ENCODE measurements at regions not wholly inside any gene's neighbourhood (a gene's known extent, or its start where the extent isn't known, plus 50 kb on each side); places are given as distances from the start of the nearest gene placed in this dataset.

GRCh38 chr13:58097831-58098230 lies 466.3 kb downstream of the PCDH17 start:
- TF ChIP-seq REST (IDR thresholded peaks at IDR 0.05; ENCODE audit: insufficient read depth in 1 of 2, low read depth in 2 of 2, low read length in 2 of 2) (no peak), TAF1 (IDR thresholded peaks at IDR 0.05; ENCODE audit: borderline replicate concordance, insufficient read depth, low read length) (no peak)

DNA sequence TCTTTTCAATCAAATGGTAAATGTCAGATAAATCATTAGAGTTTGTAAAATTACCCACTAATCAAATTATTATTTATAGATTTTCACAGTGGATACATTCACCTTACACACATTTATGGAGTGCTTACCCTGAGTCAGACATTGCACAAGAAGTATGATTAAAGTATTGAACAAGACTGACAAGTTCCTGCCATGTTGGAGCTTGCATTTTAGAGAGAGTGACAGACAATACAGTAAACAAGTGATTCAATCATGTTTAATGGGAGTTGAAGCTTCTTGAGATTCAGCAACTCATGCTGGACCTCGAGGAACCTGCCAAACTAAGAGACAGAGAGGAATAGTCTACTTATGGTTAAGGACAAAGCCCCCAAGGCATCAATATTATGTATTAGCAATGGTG lies 487.8 kb downstream of the PCDH17 start:
- TF ChIP-seq REST (IDR thresholded peaks at IDR 0.05; ENCODE audit: insufficient read depth in 1 of 2, low read depth in 2 of 2, low read length in 2 of 2) (no peak), FOXP2 (optimal IDR thresholded peaks at IDR 0.05; ENCODE audit: borderline replicate concordance, extremely low read depth, extremely low read length, insufficient read depth) (no peak), POLR2AphosphoS5 (IDR thresholded peaks at IDR 0.05; ENCODE audit: low read depth, low read length) (no peak), TAF1 (IDR thresholded peaks at IDR 0.05; ENCODE audit: borderline replicate concordance, insufficient read depth, low read length) (no peak), SIN3A (IDR thresholded peaks at IDR 0.05; ENCODE audit: borderline replicate concordance, insufficient read depth, low read length) (no peak)

GRCh38 chr13:58119804-58120203 lies 488.3 kb downstream of the PCDH17 start:
- TF ChIP-seq FOXP2 (optimal IDR thresholded peaks at IDR 0.05; ENCODE audit: borderline replicate concordance, extremely low read depth, extremely low read length, insufficient read depth) (no peak), SIN3A (IDR thresholded peaks at IDR 0.05; ENCODE audit: borderline replicate concordance, insufficient read depth, low read length) (no peak), REST (IDR thresholded peaks at IDR 0.05; ENCODE audit: insufficient read depth in 1 of 2, low read depth in 2 of 2, low read length in 2 of 2) (no peak), POLR2AphosphoS5 (IDR thresholded peaks at IDR 0.05; ENCODE audit: low read depth, low read length) (no peak), TAF1 (IDR thresholded peaks at IDR 0.05; ENCODE audit: borderline replicate concordance, insufficient read depth, low read length) (no peak)

- no peak for TF ChIP-seq TAF1 (IDR thresholded peaks at IDR 0.05; ENCODE audit: borderline replicate concordance, insufficient read depth, low read length)
- no peak for TF ChIP-seq POLR2AphosphoS5 (IDR thresholded peaks at IDR 0.05; ENCODE audit: low read depth, low read length)
- TF ChIP-seq FOXP2 (optimal IDR thresholded peaks at IDR 0.05; ENCODE audit: borderline replicate concordance, extremely low read depth, extremely low read length, insufficient read depth): no peak
- no peak for TF ChIP-seq SIN3A (IDR thresholded peaks at IDR 0.05; ENCODE audit: borderline replicate concordance, insufficient read depth, low read length)
- TF ChIP-seq REST (IDR thresholded peaks at IDR 0.05; ENCODE audit: insufficient read depth in 1 of 2, low read depth in 2 of 2, low read length in 2 of 2): no peak
These were observed 495.0 kb downstream of the PCDH17 start for GRCh38 chr13:58126496-58126895.

DNA sequence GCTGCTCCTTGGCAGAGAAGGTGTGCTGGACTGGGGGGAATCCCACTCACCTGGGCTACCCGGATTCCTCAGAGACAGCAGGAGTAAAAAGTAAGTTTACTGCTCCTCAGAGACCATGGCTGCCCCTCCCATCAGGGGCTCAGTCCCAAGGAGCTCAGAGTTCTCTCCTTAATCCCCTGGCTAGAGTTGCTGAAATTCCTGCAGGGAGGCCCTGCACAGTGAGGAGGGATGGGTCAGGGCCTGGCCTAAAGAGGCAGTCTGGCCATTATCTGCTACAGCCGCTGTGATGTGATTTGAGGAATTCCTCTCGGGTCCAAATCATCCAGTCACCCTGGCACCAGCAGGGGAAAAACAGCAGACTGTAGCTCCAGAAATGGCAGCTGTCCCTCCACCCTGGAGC lies 502.5 kb downstream of the PCDH17 start:
- no peak for TF ChIP-seq SIN3A (IDR thresholded peaks at IDR 0.05; ENCODE audit: borderline replicate concordance, insufficient read depth, low read length)
- TF ChIP-seq REST (IDR thresholded peaks at IDR 0.05; ENCODE audit: insufficient read depth in 1 of 2, low read depth in 2 of 2, low read length in 2 of 2): no peak
- no peak for TF ChIP-seq TAF1 (IDR thresholded peaks at IDR 0.05; ENCODE audit: borderline replicate concordance, insufficient read depth, low read length)
